ENCODE measurements at regions not wholly inside any gene's neighbourhood (a gene's known extent, or its start where the extent isn't known, plus 50 kb on each side); places are given as distances from the start of the nearest gene placed in this dataset.
A peak's percentile ranks its signal among the peaks of the same experiment; 100 is the strongest.

DNA sequence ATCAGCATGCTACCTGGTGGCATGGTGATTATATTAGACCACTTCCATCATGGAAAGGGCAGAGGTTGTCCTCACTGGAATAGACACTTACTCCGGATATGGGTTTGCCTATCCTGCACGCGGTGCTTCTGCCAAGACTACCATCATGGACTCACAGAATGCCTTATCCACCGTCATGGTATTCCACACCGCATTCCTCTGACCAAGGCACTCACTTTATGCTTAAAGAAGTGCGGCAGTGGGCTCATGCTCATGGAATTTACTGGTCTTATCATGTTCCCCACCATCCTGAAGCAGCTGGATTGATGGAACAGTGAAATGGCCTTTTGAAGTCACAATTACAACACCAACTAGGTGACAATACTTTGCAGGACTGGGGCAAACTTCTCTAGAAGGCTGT is 109.2 kb upstream of the DRD2 start:
- intact Hi-C loops (cut with DNase I), result no loop called here
- DNase-seq, result no peak

DNA sequence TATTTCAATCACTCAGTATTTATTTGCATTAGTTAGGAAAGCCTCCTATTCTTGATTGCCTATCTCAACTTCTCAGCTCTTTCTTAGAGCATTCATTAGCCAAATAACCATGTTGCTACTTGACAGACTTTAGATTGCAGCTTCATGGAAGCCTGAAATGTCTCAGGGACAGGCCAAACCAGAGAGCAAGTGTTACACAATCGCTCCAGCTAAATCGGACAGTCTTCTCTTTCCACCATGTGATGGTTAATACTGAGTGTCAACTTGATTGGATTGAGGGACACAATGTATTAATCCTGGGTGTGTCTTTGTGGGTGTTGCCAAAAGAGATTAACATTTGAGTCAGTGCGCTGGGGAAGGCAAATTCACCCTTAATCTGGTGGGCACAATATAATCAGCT is 106.5 kb upstream of the DRD2 start:
- intact Hi-C loops (cut with DNase I), result no loop called here
- DNase-seq, result no peak

DNA sequence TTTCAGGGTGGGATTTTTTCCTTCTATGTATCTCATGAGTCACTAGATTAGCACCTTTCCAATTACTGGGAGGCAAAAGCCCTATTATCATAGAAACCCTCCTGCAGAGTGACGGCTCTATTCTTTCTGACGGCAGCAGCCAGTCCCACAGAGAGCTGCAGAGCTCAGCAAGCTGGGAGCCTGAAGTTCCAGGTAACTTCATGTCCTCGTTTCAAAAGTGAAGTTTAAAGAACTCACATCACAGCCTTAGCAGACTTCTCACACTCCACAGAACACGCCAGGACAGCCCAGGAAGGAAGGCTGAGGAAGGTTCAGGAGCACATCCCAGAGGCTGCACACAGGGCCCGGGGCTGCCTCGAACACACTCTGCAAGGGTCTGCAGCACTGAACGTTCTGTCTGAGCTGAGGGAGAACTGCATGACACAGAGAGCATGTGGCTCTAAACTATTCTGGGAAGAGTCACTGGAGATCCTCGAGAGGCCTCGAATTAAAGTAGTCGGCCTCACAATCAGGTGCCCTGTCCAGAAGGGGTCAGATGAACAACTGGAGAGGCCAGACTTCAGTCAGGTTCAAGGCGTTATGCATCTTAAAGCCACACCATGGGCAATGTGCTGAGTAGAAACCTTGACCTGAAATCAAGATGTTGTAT is 104.2 kb upstream of the DRD2 start:
- no peak for DNase-seq
- intact Hi-C loops (cut with DNase I), result no loop called here

DNA sequence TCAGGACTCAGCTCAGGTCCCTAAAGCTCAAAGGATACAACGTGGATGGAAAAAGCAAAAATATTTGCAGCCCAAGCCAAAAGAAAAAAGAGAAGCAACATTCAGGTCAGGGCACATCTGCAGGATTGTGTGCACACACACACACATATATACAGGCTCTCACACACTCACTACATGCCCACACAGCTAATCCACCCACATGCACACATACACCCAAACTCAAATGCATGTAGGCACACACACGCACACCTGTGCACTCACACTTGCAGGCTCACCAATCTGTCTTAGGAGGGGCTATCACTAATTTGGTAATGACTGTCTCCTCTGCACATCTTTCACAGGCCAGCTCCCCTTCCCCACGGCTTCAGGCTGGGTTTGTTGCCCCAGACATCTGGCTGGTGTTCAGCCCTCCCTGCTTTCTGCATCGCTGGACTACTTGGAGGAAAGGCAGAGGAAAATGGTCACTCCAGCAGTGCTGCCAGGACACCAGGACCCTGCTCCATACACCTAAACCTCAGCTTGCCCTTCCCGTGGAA is 103.6 kb upstream of the DRD2 start:
- intact Hi-C loops (cut with DNase I), result no loop called here
- no peak for DNase-seq

DNA sequence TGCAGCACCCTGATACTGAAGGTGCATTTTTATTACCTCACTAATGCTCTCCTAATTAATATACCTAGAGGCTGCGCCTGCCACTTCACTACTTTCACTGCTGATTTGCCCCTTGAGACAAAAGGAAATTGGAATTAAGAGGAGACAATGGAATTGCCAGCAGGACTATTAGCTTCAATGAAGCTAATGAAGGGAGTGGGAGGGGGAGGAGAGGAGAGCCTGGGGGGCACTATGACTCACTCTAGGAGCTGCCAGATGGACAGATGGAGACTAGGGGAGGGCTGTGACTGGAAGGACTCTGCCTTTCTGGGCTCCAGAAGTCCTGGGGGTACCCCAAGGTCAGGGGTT is 102.8 kb upstream of the DRD2 start:
- DNase-seq, result no peak
- intact Hi-C loops (cut with DNase I), result no loop called here

DNA sequence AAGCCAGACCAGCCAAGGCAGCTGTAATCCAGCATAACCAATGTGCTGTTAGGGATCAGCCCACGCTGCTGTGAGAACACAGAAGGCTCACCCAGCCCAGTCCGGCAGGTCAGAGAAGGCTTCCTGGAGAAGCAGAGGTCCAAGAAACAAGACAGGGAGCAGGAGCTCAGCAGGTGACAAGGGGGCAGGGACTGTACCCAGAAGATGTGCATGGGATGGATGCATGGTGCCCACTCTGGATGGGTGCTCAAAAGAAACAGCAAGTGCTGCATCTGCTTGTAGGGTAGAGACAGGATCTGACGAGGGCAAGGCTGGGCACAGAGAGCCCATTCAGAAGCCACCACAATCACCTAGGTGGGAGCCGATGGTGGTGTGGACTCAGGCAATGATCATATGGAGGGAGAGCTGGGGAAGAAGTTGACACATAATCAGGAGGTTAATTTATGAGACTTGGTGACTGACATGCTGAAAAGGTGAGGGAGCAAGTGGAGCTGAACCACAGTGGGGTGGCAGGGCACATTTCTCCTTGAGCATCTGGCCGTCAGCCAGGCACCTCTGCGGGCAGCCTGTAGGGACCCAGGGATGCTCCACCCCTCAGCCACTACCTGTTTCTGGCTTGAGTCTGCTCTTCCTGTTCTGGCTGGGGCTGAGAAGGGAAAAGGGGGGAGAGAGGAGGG is 102.3 kb upstream of the DRD2 start:
- intact Hi-C loops (cut with DNase I), result no loop called here
- peak in 1 of 10 donors; percentile 16 for DNase-seq

DNA sequence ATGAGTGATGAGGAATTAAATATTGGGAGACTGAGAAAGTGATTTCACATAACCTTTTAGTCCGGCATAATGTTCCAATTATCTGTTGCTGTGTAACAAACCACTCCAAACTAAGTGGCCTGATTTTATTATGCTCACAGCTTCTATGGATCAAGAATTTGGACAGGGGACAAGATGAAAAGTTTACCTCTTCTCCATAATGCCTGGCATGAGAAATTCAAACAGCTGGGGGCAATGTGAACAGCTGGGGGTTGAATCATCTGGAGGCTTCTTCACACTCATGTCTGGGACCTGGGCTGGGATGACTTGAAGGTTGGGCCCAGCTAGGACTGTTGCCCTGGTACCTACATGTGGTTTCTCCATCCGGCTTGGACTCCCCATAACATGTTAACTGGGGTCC is 99.4 kb upstream of the DRD2 start:
- intact Hi-C loops (cut with DNase I), result no loop called here
- DNase-seq, result no peak

DNA sequence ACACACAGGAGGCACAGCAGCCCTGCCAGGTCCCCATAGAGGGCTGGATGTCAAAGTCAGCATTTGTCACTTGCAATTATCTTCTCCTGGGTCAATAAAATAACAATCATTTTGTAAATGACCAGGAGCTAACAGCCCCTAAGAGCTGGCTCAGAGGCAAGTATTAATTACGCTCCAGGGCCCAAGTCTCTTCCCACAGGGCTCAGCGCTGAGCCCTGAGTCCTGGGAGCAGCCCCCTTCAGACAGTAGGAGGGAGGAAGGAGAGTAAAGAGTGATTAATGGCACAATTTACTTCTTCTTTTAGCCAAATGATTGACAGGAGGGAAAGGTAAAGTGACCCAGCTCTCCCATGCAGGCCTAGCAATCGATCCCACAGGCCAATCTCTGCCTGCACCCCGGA is 99.0 kb upstream of the DRD2 start:
- no peak for DNase-seq
- intact Hi-C loops (cut with DNase I), result no loop called here

DNA sequence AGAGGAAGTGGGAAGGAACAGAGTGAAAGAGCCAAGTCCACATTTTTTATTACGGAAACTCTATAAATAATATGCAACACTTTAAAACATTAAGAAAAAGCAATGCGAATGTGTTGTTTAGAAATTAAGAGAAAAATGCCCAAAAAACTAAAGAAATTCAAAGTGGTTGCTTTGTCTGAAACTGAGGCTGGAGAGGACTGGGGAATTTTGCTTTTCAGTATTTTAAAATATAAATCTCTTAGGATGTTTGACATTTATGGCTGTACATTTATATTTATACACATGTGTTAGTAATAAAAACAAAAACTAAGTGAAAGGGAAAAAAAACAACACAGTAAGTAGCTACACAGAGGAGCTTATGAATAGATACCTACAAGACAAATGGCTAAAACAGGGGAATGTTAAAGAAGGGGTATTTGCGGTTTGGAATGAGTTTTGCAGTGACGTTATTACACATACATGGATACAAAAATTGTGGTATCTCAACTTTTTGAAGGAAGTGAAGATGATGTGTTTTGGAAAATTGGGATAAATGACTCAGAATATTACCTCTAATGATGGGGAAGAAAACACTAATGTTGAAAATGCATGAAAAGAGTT is 97.0 kb upstream of the DRD2 start:
- intact Hi-C loops (cut with DNase I), result no loop called here
- DNase-seq, result no peak

DNA sequence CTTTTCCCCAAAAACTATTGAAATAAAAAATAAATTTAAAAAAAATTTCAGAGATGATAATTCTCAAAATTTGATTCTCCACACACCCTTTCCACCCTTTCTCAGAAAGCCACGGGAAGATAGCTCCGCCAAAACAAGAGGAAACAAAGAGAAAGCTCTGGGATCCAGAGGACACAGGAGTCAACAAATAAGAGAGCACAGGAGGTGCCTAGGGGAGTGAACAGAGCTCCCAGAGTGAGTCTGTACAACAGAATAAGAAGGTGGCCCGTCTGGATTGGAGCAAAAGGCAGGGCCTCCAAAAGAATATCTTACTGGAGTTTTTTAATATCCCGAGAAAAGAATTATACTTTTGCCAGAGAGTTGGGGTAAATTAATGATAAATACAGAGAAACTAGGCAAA is 96.3 kb upstream of the DRD2 start:
- intact Hi-C loops (cut with DNase I), result no loop called here
- no peak for DNase-seq

DNA sequence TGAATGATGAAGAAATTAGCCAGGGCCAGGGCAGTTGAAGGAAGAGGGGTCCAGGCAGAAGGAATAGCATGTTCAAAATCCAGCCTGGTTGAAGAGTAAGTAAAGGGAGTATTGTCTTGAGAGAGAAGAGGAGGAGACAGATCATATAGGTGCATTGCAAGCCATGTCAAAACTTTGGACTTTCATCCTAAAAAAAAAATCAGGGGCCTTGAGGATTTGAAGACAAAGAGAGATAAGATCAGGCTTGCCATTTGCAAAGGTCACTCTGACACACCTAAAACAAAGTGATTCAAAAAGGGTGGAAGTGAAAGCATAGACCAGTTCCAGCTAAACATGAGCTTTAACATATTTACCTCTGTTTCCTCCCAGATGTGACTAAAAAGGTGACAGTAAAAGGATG is 95.7 kb upstream of the DRD2 start:
- intact Hi-C loops (cut with DNase I), result no loop called here
- DNase-seq, result no peak

DNA sequence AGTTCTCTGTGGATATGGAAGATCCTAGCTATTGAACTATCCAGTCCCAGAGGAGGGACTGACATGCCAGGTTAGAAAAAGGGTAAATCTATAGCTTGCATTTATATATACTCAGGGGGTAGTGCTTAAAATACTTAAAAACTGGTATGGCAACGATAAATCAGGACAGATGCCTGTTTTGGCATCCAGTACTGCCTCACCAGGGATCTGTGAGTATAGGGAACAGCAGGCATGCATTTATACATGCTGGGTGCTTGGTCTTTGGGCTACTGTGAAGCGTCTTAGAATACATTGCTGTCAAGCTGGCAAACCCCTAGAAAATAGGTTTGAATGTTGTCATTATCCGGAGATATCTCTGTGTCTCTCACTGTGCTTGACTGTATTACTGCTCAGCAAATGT is 94.2 kb upstream of the DRD2 start:
- no peak for DNase-seq
- intact Hi-C loops (cut with DNase I), result no loop called here

DNA sequence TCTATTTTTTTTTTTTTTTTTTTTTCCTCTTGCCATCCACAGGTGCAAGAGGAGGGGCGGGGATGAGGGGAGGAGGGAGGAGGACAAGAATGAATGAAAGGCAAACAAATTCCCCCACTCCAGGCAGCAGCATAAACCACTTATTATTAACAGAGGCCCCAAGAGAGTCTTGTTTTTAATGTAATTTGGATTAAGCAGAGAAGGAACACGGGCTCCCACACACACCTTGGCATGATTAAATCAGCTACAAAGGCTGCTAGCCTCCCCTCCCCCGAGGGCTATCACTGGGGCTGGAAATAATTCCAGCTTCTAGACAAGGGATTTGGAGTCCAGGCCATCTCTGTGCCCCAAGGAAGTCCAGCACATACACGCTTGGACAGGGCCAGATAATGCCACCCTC is 93.4 kb upstream of the DRD2 start:
- no peak for DNase-seq
- intact Hi-C loops (cut with DNase I), result no loop called here

DNA sequence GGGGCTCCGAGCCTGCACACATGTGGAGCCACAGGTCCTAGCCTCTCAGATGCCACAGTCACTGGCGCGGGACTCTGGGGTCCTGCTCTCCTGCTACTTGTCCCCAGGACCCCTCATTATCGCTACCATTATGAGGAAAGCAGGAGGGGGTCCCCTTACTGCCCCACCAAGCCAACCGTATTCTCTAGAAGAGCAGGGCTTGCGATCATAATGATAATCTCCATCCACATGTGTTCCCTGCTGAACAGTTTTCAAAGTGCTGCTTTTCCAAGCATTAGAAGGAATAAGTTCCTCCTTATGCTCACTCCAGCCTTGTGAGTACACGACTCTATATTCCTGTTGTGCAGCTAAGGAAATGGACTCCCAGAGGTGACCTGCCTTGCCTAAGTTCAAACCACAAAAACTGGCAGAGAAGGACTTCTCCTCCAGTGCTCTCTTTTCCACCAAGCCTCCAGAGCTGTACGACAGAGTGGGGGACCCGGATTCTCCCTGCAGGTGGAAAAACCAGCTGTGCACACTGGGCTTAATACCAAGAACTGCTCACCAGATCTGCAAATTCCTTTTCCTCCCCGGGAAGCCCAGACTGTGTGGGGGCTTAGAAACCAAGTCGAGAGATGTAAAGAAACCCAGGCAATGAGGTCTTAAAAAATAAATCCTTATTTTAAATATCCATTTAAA is 92.8 kb upstream of the DRD2 start:
- intact Hi-C loops (cut with DNase I), result no loop called here
- no peak for DNase-seq

DNA sequence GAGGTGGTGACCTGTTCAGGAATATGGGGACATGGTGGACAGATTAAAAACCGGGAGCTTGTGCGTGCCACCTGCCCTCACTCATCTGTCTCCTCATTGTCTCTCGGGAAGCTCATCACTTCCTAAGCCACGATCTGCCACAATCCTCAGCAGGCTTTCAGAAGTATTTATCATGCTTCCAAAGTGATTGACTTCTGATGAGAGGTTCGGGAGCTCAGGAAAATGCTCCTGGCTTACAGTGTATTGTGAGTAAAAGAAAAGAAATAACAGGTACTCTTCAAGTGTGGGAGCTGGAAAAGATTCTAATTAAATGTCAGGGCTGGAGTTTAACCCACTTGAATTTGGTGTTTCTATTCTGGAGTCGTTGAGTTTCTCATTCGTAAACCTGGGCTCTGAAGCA is 91.9 kb upstream of the DRD2 start:
- intact Hi-C loops (cut with DNase I), result no loop called here
- no peak for DNase-seq

DNA sequence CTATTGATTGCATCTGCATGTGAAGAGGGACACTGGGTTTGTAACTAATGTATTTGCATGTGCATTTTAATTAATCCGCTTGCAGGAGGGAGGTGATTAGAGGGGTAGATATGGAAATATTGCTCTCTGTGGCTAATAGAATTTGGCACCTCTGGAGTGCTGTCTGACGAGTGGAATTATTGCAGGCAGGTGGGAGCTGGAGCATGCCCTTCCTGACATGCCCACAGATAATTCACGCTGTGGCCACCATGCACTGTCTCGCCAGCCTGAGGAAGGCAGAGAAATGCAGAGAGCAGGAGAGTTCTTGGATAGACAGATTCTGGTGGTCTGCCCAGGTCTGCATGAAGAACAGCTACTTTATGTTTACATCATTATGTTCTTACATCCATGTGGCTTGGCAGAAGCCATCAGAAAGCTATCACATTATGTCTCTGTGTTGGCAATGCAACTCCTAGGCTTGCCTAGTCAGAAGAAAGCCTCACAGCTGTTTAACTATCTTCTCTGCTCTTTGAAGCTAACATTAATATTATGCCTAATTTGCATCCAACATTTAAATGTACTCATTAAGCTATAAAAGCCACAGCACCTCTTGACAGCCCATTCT is 89.4 kb upstream of the DRD2 start:
- intact Hi-C loops (cut with DNase I), result no loop called here
- DNase-seq, result no peak

DNA sequence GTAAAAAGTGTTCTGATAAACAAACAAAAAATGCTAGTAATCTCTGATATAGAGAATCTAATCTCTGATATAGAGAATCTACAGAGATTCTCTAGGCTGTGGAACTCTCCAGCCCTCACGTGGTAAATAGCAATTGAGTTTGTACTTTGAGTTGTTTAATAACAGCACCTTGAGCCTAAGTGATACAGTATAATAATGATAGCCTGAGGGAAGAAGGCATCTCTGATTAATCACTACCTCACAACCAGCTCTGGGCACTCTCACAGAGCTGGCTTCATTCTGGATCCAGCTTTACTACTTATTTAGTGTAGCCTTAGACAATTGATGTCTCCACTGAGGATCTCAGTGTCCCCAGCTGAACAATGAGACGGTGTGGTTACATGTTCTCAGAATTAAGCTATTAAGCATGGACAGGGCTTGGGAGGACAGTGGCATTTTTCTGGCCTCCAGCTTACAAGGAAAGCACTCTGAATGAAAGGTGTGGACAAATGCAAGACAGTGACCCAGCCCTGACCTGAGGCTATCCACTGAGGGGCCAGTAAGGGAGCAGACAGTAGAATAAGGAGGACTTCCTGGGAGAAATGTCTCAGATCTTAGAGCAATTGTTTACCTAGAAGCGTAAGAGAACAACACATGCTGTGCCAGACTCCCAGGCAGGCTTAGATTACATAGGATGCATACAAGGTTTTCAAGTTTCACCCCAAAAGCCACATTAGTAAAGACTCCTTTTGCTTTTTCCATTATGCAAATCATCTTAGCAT is 88.7 kb upstream of the DRD2 start:
- intact Hi-C loops (cut with DNase I), result no loop called here
- no peak for DNase-seq

DNA sequence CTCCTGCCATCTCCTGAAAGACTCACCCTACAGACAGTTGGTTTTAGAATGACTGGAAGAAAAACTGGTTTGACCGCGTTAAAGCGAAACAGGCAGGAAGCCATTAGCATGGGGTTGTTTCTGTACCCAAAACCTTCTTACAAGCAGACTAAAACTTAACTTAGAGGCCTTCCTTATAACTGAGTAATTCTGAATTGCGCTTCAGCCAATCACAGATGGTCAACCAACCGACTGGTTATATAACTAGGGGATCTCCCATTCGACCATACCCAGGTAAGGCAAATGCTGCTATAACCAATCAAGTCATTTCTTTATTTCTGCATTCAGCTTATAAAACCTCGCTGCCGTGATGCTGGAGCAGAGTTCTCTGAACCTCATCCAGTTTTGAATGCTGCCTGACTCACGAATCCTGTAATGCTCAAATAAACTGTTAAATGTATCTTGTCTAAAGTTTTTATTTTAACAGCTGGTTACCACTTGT is 87.8 kb upstream of the DRD2 start:
- intact Hi-C loops (cut with DNase I), result no loop called here
- DNase-seq, result no peak

DNA sequence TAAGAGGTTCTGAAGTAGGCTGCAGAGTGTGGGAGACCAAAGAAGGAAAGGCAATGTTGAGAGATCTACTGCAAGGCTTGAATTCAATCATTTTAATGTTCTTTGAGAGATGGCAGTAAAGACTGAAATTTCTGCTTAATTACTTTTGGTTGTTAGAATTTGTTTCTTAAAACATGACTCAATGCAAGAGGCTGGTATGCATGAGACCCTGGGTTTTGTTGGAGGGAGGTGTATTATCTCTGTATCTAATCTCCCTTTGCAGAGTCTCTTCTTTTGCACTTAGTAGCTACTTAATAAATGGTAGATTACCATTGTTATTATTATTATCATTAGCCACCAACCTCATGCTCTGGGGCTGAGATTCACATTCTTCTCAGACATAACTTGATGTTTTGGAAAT is 87.4 kb upstream of the DRD2 start:
- DNase-seq, result no peak
- intact Hi-C loops (cut with DNase I), result no loop called here

DNA sequence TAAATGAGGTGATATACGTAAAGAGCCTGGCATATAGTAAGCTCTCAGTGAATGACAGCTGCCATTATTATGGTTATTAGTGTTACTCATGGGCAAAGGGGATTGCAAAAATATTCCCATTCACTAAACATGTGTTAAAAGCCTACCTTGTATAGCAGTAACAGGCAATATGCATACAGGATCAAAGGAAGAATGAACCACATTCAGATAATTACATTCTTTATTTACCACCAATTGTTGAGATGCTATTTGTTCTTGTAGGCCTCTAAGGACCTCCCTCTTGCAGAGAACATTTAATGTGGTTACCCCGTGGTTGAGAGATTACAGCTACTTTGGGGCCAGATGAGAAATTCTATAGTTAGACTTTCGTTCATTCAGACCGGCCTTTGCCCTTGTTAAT is 82.7 kb upstream of the DRD2 start:
- DNase-seq, result no peak
- intact Hi-C loops (cut with DNase I), result no loop called here

All from posterior cingulate gyrus (tissue), 11 donors.